ENCODE measurements at regions not wholly inside any gene's neighbourhood (a gene's known extent, or its start where the extent isn't known, plus 50 kb on each side); places are given as distances from the start of the nearest gene placed in this dataset.

GRCh38 chr1:230548997-230549396 is 93.3 kb upstream of the COG2 start:
- no peaks in the 10 kb centered on the region for H3K36me3 ChIP-seq (ENCODE audit: control insufficient read depth in 2 of 2, insufficient read depth in 2 of 2, low read length in 1 of 2)
- no peaks in the 10 kb centered on the region for H3K9me3 ChIP-seq (ENCODE audit: control insufficient read depth in 2 of 2, insufficient read depth in 1 of 2, low read length in 1 of 2)
- H3K4me1 ChIP-seq (ENCODE audit: control insufficient read depth in 2 of 2, insufficient read depth in 2 of 2, low read length in 2 of 2): no peaks in the 10 kb centered on the region
- H3K27me3 ChIP-seq (ENCODE audit: control insufficient read depth in 2 of 2, insufficient read depth in 1 of 2, low read length in 1 of 2): no peaks in the 10 kb centered on the region
- no peak overlapping the region for H3K4me3 ChIP-seq (ENCODE audit: low read length in 2 of 2)
- 94% methylated on average over 5 of the region's 5 CpGs for WGBS
- no peak for DNase-seq (ENCODE audit: low read depth in 6 of 9, low spot score in 9 of 9)
- no peak overlapping the region for H3K27ac ChIP-seq (ENCODE audit: low read depth in 1 of 2, low read length in 1 of 2)

DNA sequence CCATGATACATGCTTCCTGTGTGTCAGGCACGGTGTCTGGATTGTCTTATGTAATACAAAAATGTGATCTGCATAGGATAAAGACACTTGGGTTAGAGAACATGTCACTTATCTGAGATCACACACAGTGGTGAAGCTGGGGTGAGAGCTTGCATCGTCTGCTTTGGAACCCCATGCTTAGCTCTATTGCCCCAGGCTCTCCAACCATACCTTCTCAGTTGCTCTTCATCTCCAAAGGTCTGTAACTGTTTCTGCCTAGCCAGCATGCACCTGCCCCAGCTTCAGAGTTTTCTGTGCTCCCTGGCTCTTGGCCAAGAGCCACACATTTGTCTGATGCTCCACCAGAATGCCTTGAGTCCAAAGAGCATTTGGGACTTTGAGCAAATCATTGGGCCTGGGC is 93.9 kb upstream of the COG2 start:
- WGBS: 64% methylated on average over 2 of the region's 2 CpGs
- Histone ChIP-seq H3K27ac (ENCODE audit: low read depth in 1 of 2, low read length in 1 of 2) (no peak overlapping the region), H3K9me3 (ENCODE audit: control insufficient read depth in 2 of 2, insufficient read depth in 1 of 2, low read length in 1 of 2) (no peaks in the 10 kb centered on the region), H3K36me3 (ENCODE audit: control insufficient read depth in 2 of 2, insufficient read depth in 2 of 2, low read length in 1 of 2) (no peaks in the 10 kb centered on the region), H3K27me3 (ENCODE audit: control insufficient read depth in 2 of 2, insufficient read depth in 1 of 2, low read length in 1 of 2) (no peaks in the 10 kb centered on the region), H3K4me1 (ENCODE audit: control insufficient read depth in 2 of 2, insufficient read depth in 2 of 2, low read length in 2 of 2) (no peaks in the 10 kb centered on the region), H3K4me3 (ENCODE audit: low read length in 2 of 2) (no peak overlapping the region)
- DNase-seq (ENCODE audit: low read depth in 6 of 9, low spot score in 9 of 9): no peak

DNA sequence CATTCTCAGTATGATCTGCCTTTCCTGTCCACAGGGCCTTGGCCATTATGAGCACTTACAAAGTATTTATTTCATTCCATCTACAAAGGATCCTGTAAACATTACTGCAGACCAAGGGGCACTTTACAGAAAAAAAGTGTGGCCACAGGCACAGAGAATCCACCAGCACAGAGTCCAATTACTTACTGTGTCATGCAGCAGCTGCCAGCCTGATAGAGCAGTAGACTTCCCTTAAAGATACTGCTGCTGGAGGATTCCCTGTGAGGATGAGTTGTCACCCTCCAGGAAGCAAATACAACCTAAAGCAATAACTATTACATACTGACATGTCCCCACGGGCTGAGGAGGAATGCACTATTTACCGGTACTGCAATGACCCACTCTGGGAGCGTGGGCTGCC is 97.1 kb upstream of the COG2 start:
- Histone ChIP-seq H3K36me3 (ENCODE audit: control insufficient read depth in 2 of 2, insufficient read depth in 2 of 2, low read length in 1 of 2) (no peaks in the 10 kb centered on the region), H3K9me3 (ENCODE audit: control insufficient read depth in 2 of 2, insufficient read depth in 1 of 2, low read length in 1 of 2) (no peaks in the 10 kb centered on the region), H3K27ac (ENCODE audit: low read depth in 1 of 2, low read length in 1 of 2) (no peak overlapping the region), H3K4me3 (ENCODE audit: low read length in 2 of 2) (no peak overlapping the region), H3K27me3 (ENCODE audit: control insufficient read depth in 2 of 2, insufficient read depth in 1 of 2, low read length in 1 of 2) (no peaks in the 10 kb centered on the region), H3K4me1 (ENCODE audit: control insufficient read depth in 2 of 2, insufficient read depth in 2 of 2, low read length in 2 of 2) (no peaks in the 10 kb centered on the region)
- 93% methylated on average over 3 of the region's 3 CpGs for WGBS
- DNase-seq (ENCODE audit: low read depth in 6 of 9, low spot score in 9 of 9): no peak

- H3K36me3 ChIP-seq (ENCODE audit: control insufficient read depth in 2 of 2, insufficient read depth in 2 of 2, low read length in 1 of 2): no peaks in the 10 kb centered on the region
- DNase-seq (ENCODE audit: low read depth in 6 of 9, low spot score in 9 of 9): no peak
- H3K4me1 ChIP-seq (ENCODE audit: control insufficient read depth in 2 of 2, insufficient read depth in 2 of 2, low read length in 2 of 2): no peaks in the 10 kb centered on the region
- H3K27ac ChIP-seq (ENCODE audit: low read depth in 1 of 2, low read length in 1 of 2): no peak overlapping the region
- no peak overlapping the region for H3K4me3 ChIP-seq (ENCODE audit: low read length in 2 of 2)
- no peaks in the 10 kb centered on the region for H3K9me3 ChIP-seq (ENCODE audit: control insufficient read depth in 2 of 2, insufficient read depth in 1 of 2, low read length in 1 of 2)
- H3K27me3 ChIP-seq (ENCODE audit: control insufficient read depth in 2 of 2, insufficient read depth in 1 of 2, low read length in 1 of 2): no peaks in the 10 kb centered on the region
Measured at GRCh38 chr1:230544758-230545157, 97.5 kb upstream of the COG2 start.

- no peaks in the 10 kb centered on the region for H3K36me3 ChIP-seq (ENCODE audit: control insufficient read depth in 2 of 2, insufficient read depth in 2 of 2, low read length in 1 of 2)
- no peak overlapping the region for H3K27ac ChIP-seq (ENCODE audit: low read depth in 1 of 2, low read length in 1 of 2)
- no peak overlapping the region for H3K4me3 ChIP-seq (ENCODE audit: low read length in 2 of 2)
- DNase-seq (ENCODE audit: low read depth in 6 of 9, low spot score in 9 of 9): no peak
- 99% methylated on average over 2 of the region's 2 CpGs for WGBS
- H3K27me3 ChIP-seq (ENCODE audit: control insufficient read depth in 2 of 2, insufficient read depth in 1 of 2, low read length in 1 of 2): no peaks in the 10 kb centered on the region
- no peaks in the 10 kb centered on the region for H3K9me3 ChIP-seq (ENCODE audit: control insufficient read depth in 2 of 2, insufficient read depth in 1 of 2, low read length in 1 of 2)
- no peaks in the 10 kb centered on the region for H3K4me1 ChIP-seq (ENCODE audit: control insufficient read depth in 2 of 2, insufficient read depth in 2 of 2, low read length in 2 of 2)
Measured at GRCh38 chr1:230543085-230543484, 99.2 kb upstream of the COG2 start.

GRCh38 chr1:230542681-230543080 is 99.6 kb upstream of the COG2 start:
- Histone ChIP-seq H3K36me3 (ENCODE audit: control insufficient read depth in 2 of 2, insufficient read depth in 2 of 2, low read length in 1 of 2) (no peaks in the 10 kb centered on the region), H3K9me3 (ENCODE audit: control insufficient read depth in 2 of 2, insufficient read depth in 1 of 2, low read length in 1 of 2) (no peaks in the 10 kb centered on the region), H3K4me3 (ENCODE audit: low read length in 2 of 2) (no peak overlapping the region), H3K4me1 (ENCODE audit: control insufficient read depth in 2 of 2, insufficient read depth in 2 of 2, low read length in 2 of 2) (no peaks in the 10 kb centered on the region), H3K27ac (ENCODE audit: low read depth in 1 of 2, low read length in 1 of 2) (no peak overlapping the region), H3K27me3 (ENCODE audit: control insufficient read depth in 2 of 2, insufficient read depth in 1 of 2, low read length in 1 of 2) (no peaks in the 10 kb centered on the region)
- DNase-seq (ENCODE audit: low read depth in 6 of 9, low spot score in 9 of 9): no peak
- WGBS: 98% methylated on average over 2 of the region's 2 CpGs

DNA sequence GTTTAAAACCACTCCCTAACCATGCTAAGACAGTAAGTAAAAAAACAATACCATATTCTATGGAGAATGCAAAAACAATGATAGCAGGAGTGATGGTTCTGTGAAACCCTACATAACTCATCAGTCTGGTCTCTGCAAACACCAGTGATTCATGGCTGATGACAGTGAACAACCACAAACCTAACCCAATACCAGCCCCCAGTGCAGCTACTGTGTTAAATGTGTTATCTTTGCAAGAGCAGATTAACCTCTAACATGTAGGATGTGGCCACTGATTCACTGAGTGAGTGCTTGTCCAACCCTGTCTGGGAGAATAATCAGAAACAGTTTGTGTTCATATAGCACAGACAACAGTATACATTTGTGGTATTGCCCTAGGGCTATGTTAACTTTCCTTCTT is 100.2 kb upstream of the COG2 start:
- Histone ChIP-seq H3K36me3 (ENCODE audit: control insufficient read depth in 2 of 2, insufficient read depth in 2 of 2, low read length in 1 of 2) (no peaks in the 10 kb centered on the region), H3K27ac (ENCODE audit: low read depth in 1 of 2, low read length in 1 of 2) (no peak overlapping the region), H3K4me3 (ENCODE audit: low read length in 2 of 2) (no peak overlapping the region), H3K4me1 (ENCODE audit: control insufficient read depth in 2 of 2, insufficient read depth in 2 of 2, low read length in 2 of 2) (no peaks in the 10 kb centered on the region), H3K9me3 (ENCODE audit: control insufficient read depth in 2 of 2, insufficient read depth in 1 of 2, low read length in 1 of 2) (no peaks in the 10 kb centered on the region), H3K27me3 (ENCODE audit: control insufficient read depth in 2 of 2, insufficient read depth in 1 of 2, low read length in 1 of 2) (no peaks in the 10 kb centered on the region)
- no peak for DNase-seq (ENCODE audit: low read depth in 6 of 9, low spot score in 9 of 9)

DNA sequence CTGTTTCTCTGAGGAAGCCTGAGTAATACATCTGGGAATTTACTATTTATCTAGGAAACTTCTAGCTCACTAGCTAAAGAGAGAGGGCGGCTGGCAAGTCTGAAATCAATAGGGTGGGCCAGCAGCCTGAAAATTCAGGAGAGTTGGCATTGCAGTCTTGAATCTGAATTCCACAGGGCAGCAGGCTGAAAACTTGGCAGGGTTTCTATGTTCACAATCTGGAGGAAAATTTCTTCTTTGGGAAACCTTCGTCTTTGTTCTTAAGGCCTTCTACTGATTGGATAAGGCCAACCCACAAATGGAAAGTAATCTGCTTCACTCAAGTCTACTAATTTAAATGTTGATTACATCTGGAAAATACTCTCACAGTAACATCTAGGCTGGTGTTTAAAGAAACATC is 101.0 kb upstream of the COG2 start:
- Histone ChIP-seq H3K36me3 (ENCODE audit: control insufficient read depth in 2 of 2, insufficient read depth in 2 of 2, low read length in 1 of 2) (no peaks in the 10 kb centered on the region), H3K27me3 (ENCODE audit: control insufficient read depth in 2 of 2, insufficient read depth in 1 of 2, low read length in 1 of 2) (no peaks in the 10 kb centered on the region), H3K27ac (ENCODE audit: low read depth in 1 of 2, low read length in 1 of 2) (no peak overlapping the region), H3K9me3 (ENCODE audit: control insufficient read depth in 2 of 2, insufficient read depth in 1 of 2, low read length in 1 of 2) (no peaks in the 10 kb centered on the region), H3K4me1 (ENCODE audit: control insufficient read depth in 2 of 2, insufficient read depth in 2 of 2, low read length in 2 of 2) (no peaks in the 10 kb centered on the region), H3K4me3 (ENCODE audit: low read length in 2 of 2) (no peak overlapping the region)
- WGBS: 96% methylated on average over 2 of the region's 2 CpGs
- DNase-seq (ENCODE audit: low read depth in 6 of 9, low spot score in 9 of 9): no peak

DNA sequence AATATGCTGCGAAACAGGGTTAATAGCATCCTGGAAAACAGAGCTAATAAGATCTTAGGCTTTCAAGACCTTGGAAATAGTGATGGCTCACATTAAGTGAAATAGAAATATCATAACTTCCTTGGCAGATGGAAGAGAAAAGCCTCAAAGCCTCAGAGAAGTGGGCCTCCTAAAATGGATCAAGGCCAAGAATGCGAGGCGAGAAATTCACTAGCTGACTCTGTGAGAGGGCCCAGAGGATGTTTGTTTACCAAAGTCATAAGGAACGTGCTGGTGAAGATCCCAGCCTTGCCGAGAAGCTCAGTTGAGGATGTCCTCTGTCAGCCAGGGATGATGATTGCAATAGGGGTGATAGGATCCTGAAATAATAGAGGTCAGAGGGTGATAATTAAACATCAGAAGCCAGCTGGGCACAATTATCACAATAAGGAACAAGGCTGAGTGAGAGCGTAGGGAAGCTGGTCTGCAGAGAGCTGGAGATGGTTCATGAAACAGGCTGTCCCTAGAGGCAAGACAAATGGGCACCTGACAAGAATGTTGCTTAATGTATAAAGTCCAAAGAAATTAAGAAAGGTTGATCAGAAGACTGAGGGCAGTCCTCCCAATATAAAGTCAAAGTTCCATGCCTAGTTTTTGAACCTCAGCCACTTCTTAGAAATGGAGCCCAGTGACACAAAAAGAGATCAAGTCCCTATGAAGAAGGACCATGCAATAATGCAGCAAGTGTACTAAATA is 101.7 kb upstream of the COG2 start:
- Histone ChIP-seq H3K36me3 (ENCODE audit: control insufficient read depth in 2 of 2, insufficient read depth in 2 of 2, low read length in 1 of 2) (no peaks in the 10 kb centered on the region), H3K27me3 (ENCODE audit: control insufficient read depth in 2 of 2, insufficient read depth in 1 of 2, low read length in 1 of 2) (no peaks in the 10 kb centered on the region), H3K4me1 (ENCODE audit: control insufficient read depth in 2 of 2, insufficient read depth in 2 of 2, low read length in 2 of 2) (no peaks in the 10 kb centered on the region), H3K9me3 (ENCODE audit: control insufficient read depth in 2 of 2, insufficient read depth in 1 of 2, low read length in 1 of 2) (no peaks in the 10 kb centered on the region), H3K4me3 (ENCODE audit: low read length in 2 of 2) (no peak overlapping the region), H3K27ac (ENCODE audit: low read depth in 1 of 2, low read length in 1 of 2) (no peak overlapping the region)
- 91% methylated on average over 6 of the region's 6 CpGs for WGBS
- DNase-seq (ENCODE audit: low read depth in 6 of 9, low spot score in 9 of 9): no peak

DNA sequence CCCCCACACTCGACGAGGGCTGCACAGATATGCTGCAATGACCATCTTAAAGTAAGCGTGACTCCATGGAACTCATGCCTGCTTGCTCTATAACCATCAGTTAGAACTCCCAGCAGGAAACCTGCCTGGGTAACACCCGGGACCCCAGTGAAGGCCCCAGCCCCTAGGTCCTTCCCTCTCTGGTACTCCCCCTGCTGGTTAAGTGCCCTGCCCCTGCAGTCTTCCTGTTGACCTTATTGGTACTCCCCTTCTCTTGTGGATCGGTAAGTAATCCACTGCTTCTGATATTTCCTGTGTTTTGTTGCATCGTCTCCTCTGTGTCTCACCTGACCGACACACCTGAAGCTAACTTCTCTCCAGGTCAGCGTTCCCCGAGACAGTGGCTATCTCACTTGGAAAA is 104.8 kb upstream of the COG2 start:
- H3K27me3 ChIP-seq (ENCODE audit: control insufficient read depth in 2 of 2, insufficient read depth in 1 of 2, low read length in 1 of 2): no peaks in the 10 kb centered on the region
- no peak overlapping the region for H3K27ac ChIP-seq (ENCODE audit: low read depth in 1 of 2, low read length in 1 of 2)
- no peaks in the 10 kb centered on the region for H3K4me1 ChIP-seq (ENCODE audit: control insufficient read depth in 2 of 2, insufficient read depth in 2 of 2, low read length in 2 of 2)
- WGBS: 82% methylated on average over 9 of the region's 9 CpGs
- H3K4me3 ChIP-seq (ENCODE audit: low read length in 2 of 2): no peak overlapping the region
- no peak for DNase-seq (ENCODE audit: low read depth in 6 of 9, low spot score in 9 of 9)
- H3K9me3 ChIP-seq (ENCODE audit: control insufficient read depth in 2 of 2, insufficient read depth in 1 of 2, low read length in 1 of 2): no peaks in the 10 kb centered on the region
- no peaks in the 10 kb centered on the region for H3K36me3 ChIP-seq (ENCODE audit: control insufficient read depth in 2 of 2, insufficient read depth in 2 of 2, low read length in 1 of 2)

Data from thymus (tissue), 11 donors.